NCI-H146 treated with DMSO at 0.1 percent for 48 hours (cell line): ENCODE measurements at regions not wholly inside any gene's neighbourhood (a gene's known extent, or its start where the extent isn't known, plus 50 kb on each side); places are given as distances from the start of the nearest gene placed in this dataset.
"Not testable (repeated sequence)": the region's sequence is repeated elsewhere in the genome, so short reads cannot be mapped to it uniquely, and the experiment has no call there.

Source experiments
- DNase-seq: peaks from one replicate; lab custom pipeline; 2025; ENCODE audit not compliant: unreplicated experiment; lab: John Stamatoyannopoulos, UW

DNA sequence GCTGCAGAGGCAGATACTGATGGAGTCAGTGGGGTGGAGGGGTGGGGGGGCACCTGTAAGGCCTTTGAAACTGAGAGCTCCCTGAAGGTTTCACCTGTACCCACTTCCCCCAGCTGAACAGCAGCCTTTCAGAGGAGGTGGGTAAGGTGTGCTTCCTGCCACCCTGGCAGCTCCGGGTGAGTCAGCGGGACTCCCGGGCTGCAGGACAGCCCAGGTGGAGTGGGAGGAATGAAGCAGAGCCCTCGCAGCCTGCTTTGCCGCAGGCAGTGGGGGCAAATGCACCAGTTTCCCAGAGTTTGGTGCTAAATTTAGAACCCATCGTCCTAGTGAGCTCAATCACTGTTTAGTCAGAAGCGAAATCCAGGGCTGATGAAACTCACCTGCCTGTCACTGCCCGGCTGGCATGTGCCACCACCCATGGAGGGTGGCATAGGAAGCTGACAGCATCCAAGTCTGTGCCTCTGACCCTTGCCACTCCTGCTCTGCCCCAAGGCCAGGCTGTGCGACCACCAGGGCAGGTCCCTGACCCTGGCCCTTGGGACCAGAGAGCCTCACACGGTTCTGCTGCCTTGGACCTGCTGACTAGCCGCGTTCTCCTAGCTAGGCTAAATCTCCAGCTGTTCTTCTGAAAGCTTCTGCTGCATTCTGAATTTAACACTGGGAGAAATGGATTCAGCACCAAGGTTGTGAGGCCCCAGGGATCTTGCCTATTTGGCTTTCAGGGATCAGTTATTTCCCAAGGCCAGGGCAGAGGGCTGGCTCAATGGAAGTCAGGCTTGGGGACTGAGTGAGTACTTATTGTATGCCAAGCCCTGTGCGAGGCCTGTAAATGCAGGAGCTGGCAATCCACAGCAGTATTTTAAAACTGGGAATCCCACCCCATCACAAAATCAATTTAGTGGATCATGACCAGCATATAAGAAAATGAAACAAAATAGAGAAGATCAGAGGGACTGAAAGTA is 67.3 kb upstream of the RASGRF1 start:
- DNase-seq, result no peak

DNA sequence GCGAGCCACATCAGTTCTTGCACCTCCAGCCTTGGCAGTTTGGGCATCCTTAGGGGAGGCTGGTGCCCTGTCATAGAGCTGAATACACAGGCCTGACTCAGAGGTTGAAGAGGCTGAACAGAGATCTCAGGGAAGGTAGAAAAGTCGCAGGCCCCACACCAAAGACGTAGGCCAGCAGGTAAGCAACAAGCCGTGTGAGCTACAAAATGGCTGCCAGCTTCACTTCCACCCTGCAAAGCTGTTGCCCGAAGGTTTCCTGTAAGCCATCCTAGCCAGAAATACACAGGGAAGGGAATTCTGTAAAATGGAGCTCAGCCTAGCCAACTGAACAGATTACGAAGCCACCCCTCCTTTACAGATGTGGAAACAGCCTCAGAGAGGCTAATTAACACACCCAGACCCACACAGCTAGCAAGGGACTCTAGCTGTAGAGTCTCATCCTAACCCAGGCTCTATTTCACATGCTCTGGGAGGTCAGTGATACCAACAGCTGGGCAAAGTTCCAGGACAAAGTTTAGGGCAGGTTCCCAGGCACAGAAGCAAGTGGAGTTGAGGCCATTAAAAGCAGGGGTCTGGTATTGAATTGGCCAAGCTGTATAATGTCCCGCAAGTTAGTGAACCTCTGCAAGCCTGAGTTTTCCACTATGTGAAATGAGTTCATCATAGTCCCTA is 66.3 kb upstream of the RASGRF1 start:
- DNase-seq, result no peak

DNA sequence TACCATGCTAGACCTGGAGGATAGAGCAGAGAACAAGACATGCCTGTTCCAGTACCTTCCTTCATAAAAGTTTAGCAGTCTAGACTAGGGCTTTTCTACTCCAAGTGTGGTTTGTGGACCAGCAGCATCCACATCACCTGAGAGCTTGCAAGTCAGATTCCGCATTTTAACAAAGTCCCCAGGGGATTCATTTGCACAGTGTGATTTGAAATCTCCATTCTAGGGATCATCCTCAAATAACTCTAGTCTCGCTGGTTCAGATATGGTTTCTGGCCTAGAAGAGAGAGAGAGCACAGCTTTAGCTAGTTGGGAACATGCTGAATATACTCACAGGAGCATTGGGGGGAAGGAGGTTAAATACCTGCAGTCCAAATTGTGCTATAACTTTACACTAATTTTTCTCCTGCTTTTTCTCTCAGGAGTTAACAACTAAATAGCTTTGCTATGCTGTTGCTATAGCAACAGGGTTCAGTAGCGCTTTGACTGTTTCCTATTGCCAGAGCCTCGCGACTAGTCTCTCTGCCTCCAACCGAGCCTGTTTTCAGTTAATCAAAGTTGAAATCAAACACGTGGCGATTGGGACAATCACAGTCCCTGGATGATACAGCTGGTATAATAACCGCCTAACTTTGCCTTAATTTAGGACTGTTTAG is 64.0 kb upstream of the RASGRF1 start:
- DNase-seq, result no peak

DNA sequence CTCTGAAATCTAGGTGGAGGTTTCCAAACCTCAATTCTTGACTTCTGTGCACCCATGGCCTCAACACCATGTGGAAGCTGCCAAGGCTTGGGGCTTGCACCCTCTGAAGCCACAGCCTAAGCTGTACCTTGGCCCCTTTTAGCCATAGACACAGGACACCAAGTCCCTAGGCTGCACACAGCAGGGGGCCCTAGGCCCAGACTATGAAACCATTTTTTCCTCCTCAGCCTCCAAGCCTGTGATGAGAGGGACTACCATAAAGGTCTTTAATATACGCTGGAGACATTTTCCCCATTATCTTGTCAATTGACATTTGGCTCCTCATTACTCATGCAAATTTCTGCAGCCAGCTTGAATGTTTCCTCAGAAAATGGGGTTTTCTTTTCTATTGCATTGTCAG is 53.7 kb upstream of the RASGRF1 start:
- not testable (repeated sequence) for DNase-seq

DNA sequence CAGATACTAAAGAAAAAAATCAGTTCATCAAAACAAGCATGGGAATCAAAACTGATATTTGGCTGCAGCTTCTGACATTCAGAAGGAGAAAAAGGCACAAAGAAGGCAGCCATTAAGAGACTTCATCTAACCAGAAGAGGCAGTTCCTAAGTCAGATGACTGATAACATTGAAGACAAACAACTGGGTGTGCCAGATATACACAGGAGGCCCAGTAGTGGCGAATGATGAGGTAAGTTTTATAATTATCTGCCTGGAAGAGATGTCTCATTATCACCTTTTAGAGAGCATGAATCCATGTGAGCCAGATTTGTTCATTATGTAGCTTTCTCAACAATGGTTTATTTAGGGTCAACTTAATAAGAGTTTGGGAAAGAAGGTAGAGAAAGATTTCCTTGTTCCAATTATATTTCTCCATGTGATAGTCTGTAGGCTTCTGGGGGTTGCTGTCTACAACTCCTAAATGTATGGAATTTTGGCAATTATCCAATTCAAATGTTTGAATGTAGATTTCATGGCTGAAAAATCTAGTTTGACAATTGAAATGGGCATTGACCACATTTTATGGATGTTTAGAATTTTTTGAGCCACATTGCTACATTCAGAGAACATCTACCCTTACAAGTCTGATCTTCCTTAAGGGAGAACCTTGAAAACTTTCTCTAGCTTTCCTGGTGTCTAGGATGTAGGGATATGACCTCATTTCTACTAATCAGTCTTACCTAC is 50.4 kb upstream of the RASGRF1 start:
- no peak for DNase-seq
